ENCODE measurements at regions not wholly inside any gene's neighbourhood (a gene's known extent, or its start where the extent isn't known, plus 50 kb on each side); places are given as distances from the start of the nearest gene placed in this dataset.

- WGBS, 2 donors = 47 to 89% methylated on average over 3 of the region's 3 CpGs
- DNase-seq = no peak
Observed at GRCh38 chr4:31351695-31352094, 631.5 kb downstream of the PCDH7 start.

DNA sequence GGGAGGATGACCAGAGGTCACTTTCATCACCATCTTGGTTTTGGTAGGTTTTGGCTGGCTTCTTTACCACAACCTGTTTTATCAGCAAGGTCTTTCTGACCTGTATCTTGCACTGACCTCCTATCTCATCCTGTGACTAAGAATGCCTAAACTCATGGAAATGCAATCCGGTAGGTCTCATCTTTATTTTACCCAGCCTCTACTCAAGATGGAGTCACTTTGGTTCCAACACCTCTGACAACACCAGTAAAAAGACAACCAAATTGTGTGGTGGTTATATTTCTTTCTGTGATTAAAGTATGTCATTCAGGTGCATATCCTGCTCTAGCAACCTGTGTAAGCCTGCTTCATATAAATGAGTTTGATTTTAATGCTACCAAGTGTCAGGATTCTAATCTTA, 636.7 kb downstream of the PCDH7 start:
- ATAC-seq (ENCODE audit: low FRiP score in 2 of 2) (no peak), DNase-seq (no peak)
- WGBS, 2 donors = 97 to 100% methylated on average over 1 of the region's 1 CpG
- H3K27me3 ChIP-seq = no peaks in the 10 kb centered on the region
- H3K4me3 ChIP-seq = no peak overlapping the region
- TF ChIP-seq EP300 (IDR thresholded peaks at IDR 0.05) (no peak), POLR2AphosphoS5 (IDR thresholded peaks at IDR 0.05) (no peak), POLR2A (IDR thresholded peaks at IDR 0.05) (no peak)
- TF ChIP-seq, protein P1, sequence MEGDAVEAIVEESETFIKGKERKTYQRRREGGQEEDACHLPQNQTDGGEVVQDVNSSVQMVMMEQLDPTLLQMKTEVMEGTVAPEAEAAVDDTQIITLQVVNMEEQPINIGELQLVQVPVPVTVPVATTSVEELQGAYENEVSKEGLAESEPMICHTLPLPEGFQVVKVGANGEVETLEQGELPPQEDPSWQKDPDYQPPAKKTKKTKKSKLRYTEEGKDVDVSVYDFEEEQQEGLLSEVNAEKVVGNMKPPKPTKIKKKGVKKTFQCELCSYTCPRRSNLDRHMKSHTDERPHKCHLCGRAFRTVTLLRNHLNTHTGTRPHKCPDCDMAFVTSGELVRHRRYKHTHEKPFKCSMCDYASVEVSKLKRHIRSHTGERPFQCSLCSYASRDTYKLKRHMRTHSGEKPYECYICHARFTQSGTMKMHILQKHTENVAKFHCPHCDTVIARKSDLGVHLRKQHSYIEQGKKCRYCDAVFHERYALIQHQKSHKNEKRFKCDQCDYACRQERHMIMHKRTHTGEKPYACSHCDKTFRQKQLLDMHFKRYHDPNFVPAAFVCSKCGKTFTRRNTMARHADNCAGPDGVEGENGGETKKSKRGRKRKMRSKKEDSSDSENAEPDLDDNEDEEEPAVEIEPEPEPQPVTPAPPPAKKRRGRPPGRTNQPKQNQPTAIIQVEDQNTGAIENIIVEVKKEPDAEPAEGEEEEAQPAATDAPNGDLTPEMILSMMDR (IDR thresholded peaks at IDR 0.05) = no peak
- H3K36me3 ChIP-seq = no peaks in the 10 kb centered on the region
- H3K27ac ChIP-seq = no peak overlapping the region
- no peaks in the 10 kb centered on the region for H3K9me3 ChIP-seq
- H3K4me1 ChIP-seq = no peaks in the 10 kb centered on the region

More at GRCh38 chr4:31351695-31352094, 631.5 kb downstream of the PCDH7 start:
- TF ChIP-seq EP300 (IDR thresholded peaks at IDR 0.05) (no peak), POLR2AphosphoS5 (IDR thresholded peaks at IDR 0.05) (no peak), POLR2A (IDR thresholded peaks at IDR 0.05) (no peak)
- TF ChIP-seq, protein P1 (IDR thresholded peaks at IDR 0.05) = no peak
- Histone ChIP-seq H3K27me3 (no peaks in the 10 kb centered on the region), H3K27ac (no peak overlapping the region), H3K4me3 (no peak overlapping the region), H3K36me3 (no peaks in the 10 kb centered on the region), H3K4me1 (no peaks in the 10 kb centered on the region), H3K9me3 (no peaks in the 10 kb centered on the region)
- no peak for ATAC-seq (ENCODE audit: low FRiP score in 2 of 2)

DNA sequence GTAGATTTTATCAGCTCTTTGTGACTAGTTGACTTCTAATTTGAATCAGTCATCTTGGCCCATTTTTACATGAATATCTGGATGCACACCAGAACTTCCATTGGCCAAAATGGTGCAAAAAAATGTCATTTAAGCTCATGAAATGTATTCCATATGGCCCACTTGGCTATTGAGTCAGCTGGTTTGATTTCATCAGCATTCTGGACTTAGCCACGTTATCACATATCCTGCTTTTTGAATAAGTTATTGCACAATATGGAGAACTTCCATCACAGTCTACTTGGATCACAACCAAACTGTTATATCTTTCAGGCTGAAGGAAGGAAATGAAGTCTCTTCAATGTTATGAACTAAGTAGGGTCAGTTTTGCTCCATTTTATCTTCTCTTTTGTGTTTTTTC, 640.6 kb downstream of the PCDH7 start:
- H3K27me3 ChIP-seq = no peaks in the 10 kb centered on the region
- H3K36me3 ChIP-seq = no peaks in the 10 kb centered on the region
- no peaks in the 10 kb centered on the region for H3K9me3 ChIP-seq
- H3K4me3 ChIP-seq = no peak overlapping the region
- ATAC-seq (ENCODE audit: low FRiP score in 2 of 2) (peak in 1 of 2 donors; percentile 65), DNase-seq (no peak)
- no peak for TF ChIP-seq EP300 (IDR thresholded peaks at IDR 0.05)
- TF ChIP-seq POLR2A (IDR thresholded peaks at IDR 0.05) = no peak
- TF ChIP-seq, protein P1 (IDR thresholded peaks at IDR 0.05) = no peak
- no peak for TF ChIP-seq POLR2AphosphoS5 (IDR thresholded peaks at IDR 0.05)
- H3K4me1 ChIP-seq = no peaks in the 10 kb centered on the region
- 3 to 19% methylated on average over 1 of the region's 1 CpG for WGBS, 2 donors
- H3K27ac ChIP-seq = no peak overlapping the region

DNA sequence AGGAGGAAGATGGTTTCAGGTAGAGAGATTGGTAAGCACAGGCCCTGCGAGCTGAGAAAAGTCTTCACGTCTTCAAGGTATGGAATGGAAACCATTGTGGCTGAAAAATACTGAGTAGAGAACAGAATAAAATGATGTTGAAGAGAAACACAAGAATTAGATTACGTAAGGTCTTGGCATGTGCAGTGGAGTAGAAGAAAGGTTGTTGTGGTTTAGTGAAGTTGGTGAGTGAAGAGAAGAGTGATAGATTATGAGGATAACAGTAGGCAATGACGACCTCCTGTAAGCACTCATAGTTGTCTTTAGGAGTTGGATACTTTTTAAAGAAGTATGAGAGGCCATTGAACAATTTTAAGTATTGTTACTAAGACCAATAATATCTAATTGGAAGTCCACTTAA, 642.6 kb downstream of the PCDH7 start:
- DNase-seq = no peak
- Histone ChIP-seq H3K4me3 (no peak overlapping the region), H3K27ac (no peak overlapping the region), H3K9me3 (no peaks in the 10 kb centered on the region), H3K4me1 (no peaks in the 10 kb centered on the region), H3K36me3 (no peaks in the 10 kb centered on the region), H3K27me3 (no peaks in the 10 kb centered on the region)
- no peak for ATAC-seq (ENCODE audit: low FRiP score in 2 of 2)
- WGBS, 2 donors = 79 to 88% methylated on average over 4 of the region's 4 CpGs
- TF ChIP-seq, protein P1 (IDR thresholded peaks at IDR 0.05) = no peak
- no peak for TF ChIP-seq POLR2A (IDR thresholded peaks at IDR 0.05)
- no peak for TF ChIP-seq POLR2AphosphoS5 (IDR thresholded peaks at IDR 0.05)
- TF ChIP-seq EP300 (IDR thresholded peaks at IDR 0.05) = no peak

GRCh38 chr4:31365006-31365690, 645.0 kb downstream of the PCDH7 start:
- Histone ChIP-seq H3K9me3 (no peaks in the 10 kb centered on the region), H3K36me3 (no peaks in the 10 kb centered on the region), H3K4me3 (no peak overlapping the region), H3K27ac (no peak overlapping the region), H3K4me1 (no peaks in the 10 kb centered on the region), H3K27me3 (no peaks in the 10 kb centered on the region)
- WGBS, 2 donors = 72 to 74% methylated on average over 3 to 6 of the region's 6 CpGs
- no peak for TF ChIP-seq POLR2A (IDR thresholded peaks at IDR 0.05)
- TF ChIP-seq POLR2AphosphoS5 (IDR thresholded peaks at IDR 0.05) = no peak
- TF ChIP-seq, protein P1 (IDR thresholded peaks at IDR 0.05) = no peak
- TF ChIP-seq EP300 (IDR thresholded peaks at IDR 0.05) = no peak
- DNase-seq (no peak), ATAC-seq (ENCODE audit: low FRiP score in 2 of 2) (no peak)
